NT2/D1 (cell line): ENCODE measurements at regions not wholly inside any gene's neighbourhood (a gene's known extent, or its start where the extent isn't known, plus 50 kb on each side); places are given as distances from the start of the nearest gene placed in this dataset.
"Not testable (repeated sequence)": the region's sequence is repeated elsewhere in the genome, so short reads cannot be mapped to it uniquely, and the experiment has no call there.

ENCODE experiments used
- DNase-seq: peaks from one replicate; pipeline ENCODE4 v3.0.0-alpha.2; 2011; ENCODE audit warnings: low read depth, low spot score
- H3K27me3 ChIP-seq: 2 replicates; pipeline ENCODE4 v1.6.0; 2011; ENCODE audit warnings: mild to moderate bottlenecking; ENCODE audit not compliant: insufficient read length, insufficient read depth
- H3K36me3 ChIP-seq: 2 replicates; pipeline ENCODE4 v1.6.1; 2011; ENCODE audit warnings: mild to moderate bottlenecking, low read length, mixed read lengths; ENCODE audit not compliant: insufficient read depth, insufficient read length
- H3K4me1 ChIP-seq: 2 replicates; pipeline ENCODE4 v1.5.1; 2011; ENCODE audit not compliant: insufficient read depth, insufficient read length
- H3K4me3 ChIP-seq: 2 replicates; pipeline ENCODE4 v1.5.1; 2011; ENCODE audit warnings: low read depth; ENCODE audit not compliant: insufficient read length
- H3K9ac ChIP-seq: 2 replicates; pipeline ENCODE4 v1.6.0; 2011; ENCODE audit warnings: low read depth; ENCODE audit not compliant: insufficient read length
- H3K9me3 ChIP-seq: 2 replicates; pipeline ENCODE4 v1.5.1; 2011; ENCODE audit warnings: mild to moderate bottlenecking, low read length; ENCODE audit not compliant: insufficient read depth
- SUZ12 ChIP-seq: IDR thresholded peaks from 2 replicates; pipeline ENCODE4 v1.6.1; 2011; ENCODE audit not compliant: insufficient read length, insufficient read depth; ENCODE audit errors: extremely low read depth
- YY1 ChIP-seq: IDR thresholded peaks from 2 replicates; pipeline ENCODE4 v1.6.1; 2011; ENCODE audit not compliant: insufficient read length, insufficient read depth
- ZNF274 ChIP-seq: IDR thresholded peaks from 2 replicates; pipeline ENCODE4 v1.6.1; 2011; ENCODE audit warnings: mild to moderate bottlenecking, low read depth, low read length

DNA sequence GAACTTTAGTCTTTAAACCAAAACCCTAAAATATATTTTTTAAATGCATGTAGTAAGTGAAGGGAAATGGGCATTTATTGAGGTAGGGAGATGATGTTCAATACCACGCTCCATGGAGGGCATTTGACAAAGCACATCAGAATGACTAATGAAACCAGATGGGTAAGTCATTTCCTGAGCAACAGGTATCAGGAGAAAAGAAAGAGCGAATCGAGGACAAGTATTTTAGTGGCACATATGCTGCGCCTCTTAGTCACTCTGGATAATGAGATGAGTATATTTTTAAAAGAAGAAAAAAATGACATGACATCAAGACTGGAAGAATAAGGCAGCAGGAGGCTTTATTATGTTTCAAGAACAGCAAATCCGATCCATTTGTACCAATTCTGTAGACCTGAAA lies 129.0 kb upstream of the ARHGEF3 start:
- H3K36me3 ChIP-seq, result no peaks in the 10 kb centered on the region
- TF ChIP-seq YY1 (no peak), SUZ12 (no peak), ZNF274 (no peak)
- H3K9ac ChIP-seq, result no peak overlapping the region
- H3K9me3 ChIP-seq, result peaks cover 13% of the 10 kb centered on the region; the same call in 1 of the 2 replicates
- no peaks in the 10 kb centered on the region for H3K27me3 ChIP-seq
- H3K4me1 ChIP-seq, result no peaks in the 10 kb centered on the region
- DNase-seq, result no peak
- H3K4me3 ChIP-seq, result no peak overlapping the region

DNA sequence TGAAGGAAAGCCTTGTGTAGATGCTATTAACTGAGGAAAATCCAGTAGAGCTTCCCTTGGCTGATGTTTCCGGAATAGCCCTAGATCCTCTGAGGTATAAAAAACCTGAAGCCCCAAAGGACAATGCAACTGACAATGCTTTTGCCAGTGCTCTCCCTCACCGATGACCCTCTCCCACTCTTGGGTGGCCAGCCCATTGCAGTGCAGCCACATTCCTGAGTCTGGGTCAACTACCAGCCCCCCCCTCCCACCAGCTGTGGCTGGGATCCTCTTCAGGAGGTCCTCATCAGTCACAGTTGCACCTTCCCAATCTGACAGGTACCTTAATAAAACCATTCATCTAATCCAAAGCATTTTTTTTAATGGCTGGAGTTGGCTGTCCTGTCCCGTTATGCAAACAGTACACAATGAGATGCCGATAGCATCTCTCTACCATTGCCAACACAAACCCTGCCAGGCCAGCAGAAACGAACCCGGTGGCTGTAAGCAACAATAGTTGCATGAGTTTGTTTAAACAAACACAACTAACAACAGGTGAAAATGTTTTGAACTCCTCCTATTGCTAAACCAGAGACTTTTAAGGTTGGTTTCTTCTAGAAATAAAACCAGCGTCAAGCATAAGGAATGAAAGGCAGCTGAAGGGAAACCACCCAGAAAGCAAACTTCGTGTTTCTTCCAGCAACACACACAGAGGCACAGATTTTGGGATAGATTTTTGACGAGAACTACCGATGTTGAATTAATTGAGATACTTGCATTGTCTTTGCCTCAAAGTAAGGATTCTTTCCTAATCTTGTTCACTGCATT lies 128.3 kb upstream of the ARHGEF3 start:
- no peak for TF ChIP-seq SUZ12
- TF ChIP-seq YY1, result no peak
- no peak for TF ChIP-seq ZNF274
- Histone ChIP-seq H3K9ac (no peak overlapping the region), H3K9me3 (peaks cover 13% of the 10 kb centered on the region; the same call in 1 of the 2 replicates), H3K27me3 (no peaks in the 10 kb centered on the region), H3K36me3 (no peaks in the 10 kb centered on the region), H3K4me1 (no peaks in the 10 kb centered on the region), H3K4me3 (no peak overlapping the region)
- DNase-seq, result no peak

DNA sequence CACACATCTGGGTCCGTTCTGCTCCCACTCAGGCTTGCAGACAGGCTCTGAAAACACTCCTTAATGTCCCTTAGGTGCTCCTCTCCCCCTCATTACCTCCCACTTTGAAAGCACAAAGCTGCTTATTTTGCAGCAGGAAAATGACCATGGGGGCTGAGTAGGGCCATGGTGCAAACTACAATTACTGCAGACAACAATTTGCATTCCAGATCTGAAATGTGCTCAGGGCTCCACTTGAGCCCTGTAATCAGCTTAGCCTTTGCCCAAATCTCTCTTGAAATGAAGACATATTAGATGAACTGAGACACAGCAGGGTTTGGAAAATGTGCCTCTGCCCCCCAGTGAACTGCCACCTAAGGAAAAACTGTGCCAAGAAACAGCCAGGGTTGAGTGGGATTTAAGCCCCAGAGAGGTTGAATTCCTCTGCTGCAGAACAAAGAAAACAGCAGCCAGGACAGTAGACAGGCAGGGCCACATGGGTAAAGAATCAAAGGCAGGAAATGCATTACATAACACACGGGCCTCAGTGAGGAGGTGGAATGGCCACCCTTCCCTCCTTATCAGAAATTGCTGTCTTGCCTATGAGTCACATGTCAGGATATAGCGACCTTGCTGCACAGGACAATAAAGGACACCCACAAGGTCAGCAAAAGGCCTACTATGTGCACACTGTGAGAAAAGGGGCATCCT lies 126.8 kb upstream of the ARHGEF3 start:
- TF ChIP-seq SUZ12 (no peak), ZNF274 (no peak), YY1 (no peak)
- H3K36me3 ChIP-seq, result no peaks in the 10 kb centered on the region
- DNase-seq, result peak; percentile 23
- H3K9ac ChIP-seq, result no peak overlapping the region
- no peaks in the 10 kb centered on the region for H3K27me3 ChIP-seq
- H3K4me1 ChIP-seq, result no peaks in the 10 kb centered on the region
- 0 out of 2 replicates have a peak, but pooled peaks cover 3% of the 10 kb centered on the region for H3K9me3 ChIP-seq
- H3K4me3 ChIP-seq, result no peak overlapping the region

DNA sequence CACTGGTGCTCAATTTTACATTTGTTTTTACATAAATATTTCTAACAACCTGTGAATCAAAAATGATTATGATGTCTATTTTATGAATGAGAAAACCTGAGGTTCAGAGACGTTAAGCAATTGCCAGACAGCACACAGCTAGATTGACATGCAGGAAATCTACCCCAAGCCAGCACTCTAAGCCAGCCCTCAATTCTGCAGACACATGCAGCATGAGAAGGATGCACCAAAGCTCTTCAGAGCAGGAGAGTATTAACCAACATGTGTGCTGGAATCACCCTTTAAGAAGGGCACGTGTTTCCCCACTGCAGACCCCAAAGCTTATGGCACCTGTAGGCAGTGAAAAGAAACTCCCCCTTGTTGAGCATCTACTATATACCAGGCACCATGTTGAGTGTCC lies 126.1 kb upstream of the ARHGEF3 start:
- Histone ChIP-seq H3K27me3 (no peaks in the 10 kb centered on the region), H3K9ac (no peak overlapping the region), H3K4me3 (no peak overlapping the region), H3K9me3 (no peaks in the 10 kb centered on the region), H3K36me3 (no peaks in the 10 kb centered on the region), H3K4me1 (no peaks in the 10 kb centered on the region)
- no peak for TF ChIP-seq YY1
- TF ChIP-seq ZNF274, result no peak
- no peak for TF ChIP-seq SUZ12
- DNase-seq, result no peak

DNA sequence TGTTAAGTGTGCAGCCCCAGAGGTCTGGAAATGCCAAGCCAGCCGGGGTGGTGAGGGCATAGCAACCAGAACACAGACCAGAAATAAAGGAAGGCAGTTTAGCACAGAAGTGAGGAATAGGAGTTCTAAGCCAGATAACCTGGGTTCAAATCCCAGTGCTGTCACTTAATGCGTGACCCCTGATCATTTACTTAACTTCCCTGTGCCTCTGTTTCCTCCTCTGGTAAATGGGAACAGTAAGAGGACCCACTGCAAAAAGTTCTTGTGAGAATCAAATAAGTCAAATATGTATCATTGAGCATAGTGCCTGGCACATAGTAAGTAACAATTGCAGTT lies 125.2 kb upstream of the ARHGEF3 start:
- TF ChIP-seq YY1, result no peak
- no peak for TF ChIP-seq ZNF274
- TF ChIP-seq SUZ12, result no peak
- Histone ChIP-seq H3K9ac (no peak overlapping the region), H3K27me3 (no peaks in the 10 kb centered on the region), H3K36me3 (no peaks in the 10 kb centered on the region), H3K9me3 (no peaks in the 10 kb centered on the region), H3K4me3 (no peak overlapping the region), H3K4me1 (no peaks in the 10 kb centered on the region)
- DNase-seq, result no peak

DNA sequence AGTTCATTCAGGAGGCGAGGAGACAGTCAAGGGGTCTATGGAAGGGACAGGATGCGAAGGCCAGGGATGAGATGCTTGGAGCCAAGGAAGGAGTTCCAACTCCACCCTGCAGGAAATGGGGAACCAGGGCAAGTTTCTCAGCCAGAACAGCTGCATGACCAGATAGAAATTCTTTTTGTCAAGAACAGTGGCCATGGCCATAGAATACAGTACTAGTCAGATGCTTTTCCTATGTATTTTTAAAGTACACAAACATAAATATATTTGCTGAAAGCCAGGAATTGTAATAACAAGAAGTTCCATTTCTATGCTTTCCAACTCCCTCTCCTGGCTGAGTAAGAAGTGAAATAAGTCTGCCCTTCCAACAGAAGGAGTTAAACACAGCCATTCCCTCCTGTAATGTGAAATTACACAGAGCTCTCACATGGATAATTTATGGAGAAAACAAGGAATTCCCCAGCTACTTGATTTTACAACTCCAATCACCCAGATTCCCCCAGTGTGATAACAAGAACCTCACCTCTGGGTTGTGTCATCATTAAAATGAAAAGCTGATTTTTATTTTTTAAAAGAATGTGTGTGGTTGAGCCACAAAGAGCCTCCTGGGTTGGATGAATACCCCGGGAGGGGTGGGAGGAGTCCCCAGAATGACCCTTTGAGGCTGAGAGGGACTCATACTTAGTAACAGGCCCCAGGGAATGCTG lies 124.6 kb upstream of the ARHGEF3 start:
- no peaks in the 10 kb centered on the region for H3K4me1 ChIP-seq
- no peaks in the 10 kb centered on the region for H3K36me3 ChIP-seq
- H3K27me3 ChIP-seq, result no peaks in the 10 kb centered on the region
- no peaks in the 10 kb centered on the region for H3K9me3 ChIP-seq
- DNase-seq, result no peak
- H3K4me3 ChIP-seq, result no peak overlapping the region
- H3K9ac ChIP-seq, result no peak overlapping the region
- TF ChIP-seq SUZ12 (no peak), YY1 (no peak), ZNF274 (no peak)

DNA sequence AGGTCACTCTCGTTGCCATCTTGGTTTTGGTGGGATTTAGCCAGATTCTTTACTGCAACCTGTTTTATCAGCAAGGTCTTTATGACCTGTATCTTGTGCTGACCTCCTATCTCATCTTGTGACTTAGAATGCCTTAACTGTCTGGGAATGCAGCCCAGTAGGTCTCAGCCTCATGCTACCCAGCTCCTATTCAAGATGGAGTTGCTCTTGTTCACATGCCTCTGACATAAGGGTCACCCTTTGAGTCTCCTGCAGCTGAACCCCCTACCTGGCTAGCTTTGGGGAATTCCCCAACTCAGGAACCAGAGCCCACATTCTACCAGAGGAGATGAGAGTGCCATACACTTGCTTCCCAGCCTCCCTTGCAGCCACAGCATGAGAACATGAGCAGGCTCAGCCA lies 123.0 kb upstream of the ARHGEF3 start:
- H3K9ac ChIP-seq, H3K36me3 ChIP-seq, H3K4me1 ChIP-seq, H3K27me3 ChIP-seq, DNase-seq, H3K9me3 ChIP-seq, H3K4me3 ChIP-seq: not testable (repeated sequence)
